ENCODE measurements at regions not wholly inside any gene's neighbourhood (a gene's known extent, or its start where the extent isn't known, plus 50 kb on each side); places are given as distances from the start of the nearest gene placed in this dataset.

DNA sequence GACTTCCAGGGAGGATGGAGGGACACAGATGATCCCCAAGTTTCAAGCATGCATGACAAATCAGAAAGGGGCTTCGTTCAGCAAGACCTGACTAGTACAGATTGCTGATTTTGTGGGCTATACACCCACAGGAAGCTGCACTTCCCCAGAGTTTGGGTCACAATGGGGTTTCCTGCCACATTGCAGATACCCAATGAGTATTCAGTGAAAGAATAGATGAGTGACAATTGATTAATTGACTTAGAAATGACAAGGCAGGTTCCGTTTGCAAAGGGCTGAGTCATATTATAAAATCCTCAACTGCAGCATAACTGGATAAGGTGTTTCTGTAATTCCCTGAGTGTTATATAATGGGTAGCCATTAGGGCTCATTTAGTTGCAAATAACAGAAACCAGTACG, 146.6 kb upstream of the TBL1X start:
- no peak for DNase-seq

DNA sequence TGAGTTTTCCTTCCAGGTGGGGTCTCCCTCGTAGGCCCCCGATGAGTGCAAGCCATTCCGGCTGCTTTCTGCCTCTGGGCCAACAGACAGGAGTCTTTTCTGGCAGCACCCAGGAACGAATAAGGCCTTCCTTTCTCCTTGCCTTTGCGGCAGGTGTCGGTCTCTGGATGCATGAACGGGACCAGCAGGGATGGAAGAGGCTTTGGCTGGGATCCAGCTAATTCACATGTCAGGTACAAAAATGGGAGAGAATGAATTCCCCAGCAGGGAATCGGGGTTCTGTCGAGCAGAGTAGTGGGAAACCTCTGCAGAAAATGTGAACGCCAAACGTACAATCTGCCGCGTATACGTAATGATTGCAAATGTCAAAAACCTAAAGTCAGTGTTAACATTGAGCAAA, 146.1 kb upstream of the TBL1X start:
- DNase-seq = no peak

- no peak for DNase-seq
Measured at GRCh38 chrX:9320940-9321339, 143.9 kb upstream of the TBL1X start.

- DNase-seq = no peak
Measured at GRCh38 chrX:9324676-9325075, 140.2 kb upstream of the TBL1X start.

- no peak for DNase-seq
Measured at GRCh38 chrX:9326369-9326768, 138.5 kb upstream of the TBL1X start.

- no peak for DNase-seq
Measured at GRCh38 chrX:9327086-9327746, 137.6 kb upstream of the TBL1X start.

DNA sequence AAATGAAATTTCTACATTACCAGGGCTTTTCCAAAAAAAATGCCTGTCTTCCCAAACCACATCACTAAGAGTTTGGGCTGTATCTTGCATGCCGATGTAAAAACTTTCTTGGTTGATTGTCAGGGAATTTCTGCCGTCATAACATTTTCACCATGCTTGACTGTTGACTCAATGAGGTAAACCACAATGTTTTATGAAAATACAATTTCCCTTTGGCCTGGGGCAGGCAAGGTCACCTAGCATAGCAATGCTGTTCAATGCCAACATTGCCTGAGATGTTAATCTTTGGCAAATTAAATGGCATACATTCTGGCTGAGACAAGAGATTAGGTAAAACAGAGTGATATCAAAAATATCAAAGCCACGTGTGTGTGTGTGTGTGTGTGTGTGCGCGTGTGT, 137.1 kb upstream of the TBL1X start:
- DNase-seq = no peak

- no peak for DNase-seq
Measured at GRCh38 chrX:9329056-9329455, 135.8 kb upstream of the TBL1X start.

GRCh38 chrX:9330249-9330982, 134.4 kb upstream of the TBL1X start:
- DNase-seq = no peak

DNA sequence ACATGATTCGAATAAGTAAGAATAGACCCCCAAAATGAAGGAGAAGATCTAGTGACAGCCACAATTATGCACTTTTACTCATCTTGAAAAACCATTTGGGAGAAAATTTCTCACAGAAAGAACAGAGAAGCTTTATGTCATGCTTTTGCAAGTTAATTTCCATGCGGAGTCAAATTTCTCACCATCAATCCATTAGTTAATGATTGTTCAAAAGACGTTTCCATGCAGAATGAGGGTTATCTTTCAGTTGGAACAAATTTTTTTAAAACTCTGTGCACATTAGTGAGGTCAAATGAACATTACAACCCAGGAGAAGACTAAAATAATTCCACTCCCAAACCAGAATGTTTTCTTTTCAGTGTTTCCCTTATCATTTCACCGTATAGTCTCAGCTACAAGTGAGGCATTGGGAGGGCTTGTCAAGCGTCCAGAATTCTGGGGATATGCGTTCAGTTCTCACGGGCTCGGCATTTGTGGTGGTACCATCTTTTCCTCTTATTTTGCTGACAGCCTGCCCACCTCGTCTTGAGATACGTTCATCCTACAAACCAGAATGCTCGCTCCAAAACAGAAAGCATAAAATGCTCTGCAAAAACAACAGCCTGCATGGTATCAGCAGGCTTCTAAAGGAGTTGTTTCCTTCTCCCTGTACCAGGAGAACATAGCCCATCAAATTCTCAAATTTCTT, 130.8 kb upstream of the TBL1X start:
- no peak for DNase-seq

- no peak for DNase-seq
Measured at GRCh38 chrX:9335251-9335650, 129.6 kb upstream of the TBL1X start.

- DNase-seq = no peak
Measured at GRCh38 chrX:9336456-9336855, 128.4 kb upstream of the TBL1X start.

- no peak for DNase-seq
Measured at GRCh38 chrX:9337046-9337445, 127.8 kb upstream of the TBL1X start.

GRCh38 chrX:9338986-9339385, 125.9 kb upstream of the TBL1X start:
- no peak for DNase-seq

DNA sequence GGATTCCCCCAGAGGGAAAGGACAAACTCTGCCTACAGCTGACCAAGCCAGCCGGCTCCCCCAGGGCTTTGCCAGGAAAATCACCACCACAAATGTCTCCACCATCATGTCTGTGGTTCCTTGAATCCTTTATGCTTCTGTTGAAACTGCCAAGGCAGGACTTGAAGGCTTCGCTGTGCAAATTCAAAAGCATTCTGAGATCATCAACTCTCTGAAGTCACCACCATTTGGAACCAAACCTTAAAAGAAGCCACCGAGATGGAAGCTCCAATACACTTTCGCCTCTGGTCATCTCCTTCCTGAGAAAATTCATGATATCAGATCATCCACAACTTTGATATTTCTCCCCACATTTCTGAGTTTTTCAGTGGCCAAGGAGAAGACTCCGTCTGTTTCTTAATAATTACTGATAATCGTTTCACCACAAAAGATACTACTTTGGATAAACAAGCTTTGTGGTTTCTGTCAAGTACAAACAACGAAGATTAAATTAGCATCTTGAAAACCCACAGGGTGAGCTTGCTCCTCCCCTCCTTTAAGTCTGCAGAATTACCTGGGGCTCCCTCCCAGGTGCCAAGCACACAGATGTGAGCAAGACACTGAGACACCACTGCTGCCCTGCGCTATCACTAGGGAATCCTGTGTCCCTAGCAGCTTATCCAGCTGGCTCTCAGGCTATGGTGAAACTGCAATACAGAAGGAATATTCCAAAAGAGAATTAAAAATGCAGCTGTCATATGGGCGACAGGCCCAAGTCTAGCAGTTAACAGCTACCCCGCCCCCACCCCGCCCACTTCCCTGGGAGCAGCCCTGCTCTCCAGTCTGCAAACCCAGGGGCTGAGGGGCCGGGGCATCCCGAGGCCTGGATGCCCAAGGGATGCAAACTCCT, 125.0 kb upstream of the TBL1X start:
- DNase-seq = peak; percentile 22

DNA sequence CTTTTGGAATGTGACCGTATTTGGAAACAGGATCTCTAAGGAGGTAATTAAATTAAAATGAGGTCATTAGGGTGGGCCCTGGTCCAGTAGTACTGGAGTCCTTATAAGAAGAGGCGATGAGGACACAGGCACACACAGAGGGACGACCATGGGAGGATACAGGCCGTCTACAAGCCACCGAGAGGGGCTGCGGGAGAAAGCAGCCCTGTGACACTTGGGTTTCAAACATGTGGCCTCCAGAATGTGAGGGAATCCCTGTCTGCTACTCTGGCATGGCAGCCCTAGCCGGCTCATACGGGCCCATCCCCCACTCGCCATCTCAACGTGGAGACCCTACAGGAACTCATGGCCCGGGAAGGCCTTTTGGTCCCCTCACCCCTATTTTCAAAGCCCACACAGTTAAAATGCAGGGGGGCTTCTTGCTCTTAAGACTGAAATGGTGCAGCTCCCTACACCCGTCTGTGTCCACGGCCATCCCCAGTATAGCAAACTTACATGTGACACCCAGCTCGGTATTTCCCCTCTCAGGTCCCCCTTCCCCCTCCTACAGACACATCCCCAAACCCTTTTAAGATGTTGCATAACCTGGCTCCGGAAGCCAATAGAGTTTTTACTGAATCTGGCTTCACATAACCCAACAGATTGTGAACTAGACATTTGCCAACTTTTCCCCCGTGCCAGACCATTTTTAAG, 124.1 kb upstream of the TBL1X start:
- DNase-seq = peak; percentile 51

DNA sequence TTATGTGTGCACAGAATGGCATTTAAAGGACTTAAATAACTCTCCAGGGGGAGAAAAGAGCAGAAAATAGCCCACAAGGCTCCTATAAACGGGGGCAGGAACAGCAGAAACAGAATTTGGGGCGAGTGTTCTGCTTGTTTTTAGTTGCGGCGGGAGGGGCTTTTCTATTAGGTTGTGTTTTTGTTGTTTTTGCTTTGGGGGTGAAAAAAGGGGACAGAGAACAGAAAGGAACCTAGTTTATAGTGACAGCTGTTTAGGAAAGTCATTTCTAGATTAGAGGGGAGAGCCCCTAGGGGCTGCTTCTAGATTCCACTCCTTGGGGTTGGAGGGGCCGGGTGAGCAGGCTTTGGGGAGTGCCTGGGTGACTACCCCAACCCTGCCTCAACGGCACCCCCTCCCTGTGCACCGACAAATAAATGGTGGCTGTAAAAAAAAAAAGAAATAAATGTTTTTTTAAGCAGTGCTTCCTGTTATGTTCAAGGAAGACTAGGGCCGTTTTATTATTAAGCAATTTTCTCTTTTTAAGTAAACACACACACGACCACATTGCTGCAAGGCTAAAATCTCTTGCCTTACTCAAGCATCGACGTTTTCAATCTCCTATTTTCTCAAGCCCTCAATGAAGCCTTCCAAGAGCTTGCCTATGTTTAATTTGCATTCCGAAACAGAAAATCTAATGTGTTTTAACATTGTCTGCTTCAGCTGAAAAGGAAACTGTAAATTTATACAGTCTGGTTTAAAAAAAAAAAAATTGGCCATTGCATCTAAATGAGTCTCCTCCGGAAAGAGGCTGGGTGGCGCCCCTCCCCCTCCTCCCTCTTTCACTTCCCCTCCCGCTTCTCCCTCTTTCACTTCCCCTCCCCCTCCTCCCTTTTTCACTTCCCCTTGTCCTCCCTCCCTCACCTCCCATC, 123.3 kb upstream of the TBL1X start:
- peak; percentile 64 for DNase-seq

GRCh38 chrX:9342561-9343051, 122.3 kb upstream of the TBL1X start:
- no peak for DNase-seq

GRCh38 chrX:9343971-9344370, 120.9 kb upstream of the TBL1X start:
- no peak for DNase-seq

GRCh38 chrX:9345957-9346356, 118.9 kb upstream of the TBL1X start:
- DNase-seq = no peak
